Activated CD4-positive, alpha-beta T cell treated with anti-CD3 and anti-CD28 coated beads for 48 hours (primary cell): ENCODE measurements at regions not wholly inside any gene's neighbourhood (a gene's known extent, or its start where the extent isn't known, plus 50 kb on each side); places are given as distances from the start of the nearest gene placed in this dataset.
"Not testable (repeated sequence)": the region's sequence is repeated elsewhere in the genome, so short reads cannot be mapped to it uniquely, and the experiment has no call there.

Experiments used
- DNase-seq: peaks from one replicate; pipeline ENCODE4 v3.0.0-alpha.2; 2020

DNA sequence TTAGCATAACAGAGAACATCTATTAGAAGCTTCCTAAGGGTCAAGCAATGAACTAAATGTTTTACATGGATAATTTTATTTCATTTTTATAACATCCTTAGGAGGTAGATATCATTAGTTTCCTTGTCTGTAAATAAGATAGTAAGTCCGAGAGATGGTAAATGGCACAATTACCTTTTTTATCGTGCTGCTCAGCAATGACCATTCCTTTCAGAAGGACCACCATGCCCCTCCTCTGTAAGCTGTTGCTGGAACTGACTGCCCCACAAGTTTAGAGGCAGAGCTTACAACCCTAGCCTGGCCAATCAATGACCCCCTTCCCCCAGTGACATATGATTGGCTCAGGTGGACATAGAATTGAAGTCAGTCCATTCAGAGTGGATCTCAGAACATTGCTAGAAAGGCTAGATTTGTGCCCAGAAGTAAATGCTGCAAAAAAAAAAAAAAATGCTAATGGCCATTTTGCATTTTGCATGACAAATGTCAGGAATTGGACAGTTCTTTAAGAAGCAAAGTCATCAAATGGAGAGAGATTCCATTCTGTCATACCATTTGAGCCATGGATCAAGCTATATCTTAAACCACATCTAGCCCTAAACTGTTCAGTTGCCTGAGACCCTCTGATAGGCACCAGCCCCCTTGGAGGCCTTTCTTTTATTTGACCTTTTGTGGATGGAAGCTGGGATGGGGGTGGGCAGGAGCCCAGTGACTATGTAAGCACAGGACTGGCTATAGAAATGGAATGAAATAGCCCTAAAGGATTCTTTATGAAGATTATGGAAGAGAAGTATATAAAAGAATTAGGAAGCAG, 668.3 kb downstream of the UQCRFS1 start:
- no peak for DNase-seq

DNA sequence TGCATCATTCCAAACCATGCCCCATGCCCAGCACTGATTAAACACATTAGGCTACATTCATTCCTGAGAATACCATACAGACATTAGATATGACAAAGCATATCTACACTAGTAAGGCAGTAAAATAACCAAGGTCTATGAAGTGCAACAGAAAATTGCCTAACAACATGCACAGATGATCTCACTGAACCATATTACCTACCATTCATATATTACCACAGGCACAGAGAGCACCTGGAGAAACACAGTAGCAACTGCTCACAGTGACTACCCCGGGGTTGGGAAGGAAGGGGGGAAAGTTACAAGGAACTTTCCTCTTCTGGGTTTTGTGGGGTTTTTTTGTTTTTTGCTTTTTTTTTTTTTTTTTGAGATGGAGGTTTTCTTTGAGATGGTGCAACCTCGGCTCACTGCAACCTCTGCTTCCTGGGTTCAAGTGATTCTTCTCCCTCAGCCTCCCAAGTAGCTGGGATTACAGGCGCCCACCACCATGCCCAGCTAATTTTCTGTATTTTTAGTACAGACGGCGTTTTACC, 669.6 kb downstream of the UQCRFS1 start:
- DNase-seq: no peak

DNA sequence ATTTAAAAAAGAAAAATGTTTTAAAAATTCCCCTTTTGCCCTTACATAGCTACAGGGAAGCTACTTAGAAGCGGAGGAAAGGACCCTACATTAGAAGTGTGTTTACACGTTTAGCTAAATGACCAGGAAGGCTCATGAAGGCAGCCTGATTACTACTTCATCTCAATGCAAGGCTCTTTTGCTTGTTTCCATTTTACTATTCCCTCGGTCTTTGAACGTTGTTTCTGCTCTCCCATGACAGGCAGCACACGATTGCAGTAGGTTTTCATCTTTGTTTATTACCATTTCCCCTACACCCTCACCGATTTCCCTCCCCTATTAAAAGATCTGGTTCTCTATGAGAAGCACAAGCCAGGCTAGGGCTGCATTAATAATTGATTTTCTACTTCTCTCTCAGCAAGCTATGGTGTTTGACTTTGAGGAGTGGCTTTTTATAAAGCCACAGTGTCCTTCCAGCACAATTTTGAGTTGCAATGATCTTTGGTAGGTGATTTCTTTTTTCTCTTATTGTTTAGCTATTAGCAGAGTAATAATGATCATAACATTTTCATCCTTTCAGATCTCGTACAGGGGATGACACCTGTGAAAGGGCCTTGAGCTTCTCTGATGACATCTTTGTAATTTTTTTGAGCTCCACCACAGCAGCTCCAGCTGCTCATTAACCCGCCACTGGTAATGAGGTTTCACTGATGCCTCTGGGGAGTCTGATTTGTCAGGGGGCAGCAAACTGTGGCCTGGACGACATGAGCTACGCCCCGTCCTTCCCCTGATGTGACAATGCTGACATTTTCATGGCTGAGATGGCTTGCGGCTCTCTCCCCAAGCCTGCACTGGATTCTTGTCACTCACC, 670.3 kb downstream of the UQCRFS1 start:
- DNase-seq: no peak

DNA sequence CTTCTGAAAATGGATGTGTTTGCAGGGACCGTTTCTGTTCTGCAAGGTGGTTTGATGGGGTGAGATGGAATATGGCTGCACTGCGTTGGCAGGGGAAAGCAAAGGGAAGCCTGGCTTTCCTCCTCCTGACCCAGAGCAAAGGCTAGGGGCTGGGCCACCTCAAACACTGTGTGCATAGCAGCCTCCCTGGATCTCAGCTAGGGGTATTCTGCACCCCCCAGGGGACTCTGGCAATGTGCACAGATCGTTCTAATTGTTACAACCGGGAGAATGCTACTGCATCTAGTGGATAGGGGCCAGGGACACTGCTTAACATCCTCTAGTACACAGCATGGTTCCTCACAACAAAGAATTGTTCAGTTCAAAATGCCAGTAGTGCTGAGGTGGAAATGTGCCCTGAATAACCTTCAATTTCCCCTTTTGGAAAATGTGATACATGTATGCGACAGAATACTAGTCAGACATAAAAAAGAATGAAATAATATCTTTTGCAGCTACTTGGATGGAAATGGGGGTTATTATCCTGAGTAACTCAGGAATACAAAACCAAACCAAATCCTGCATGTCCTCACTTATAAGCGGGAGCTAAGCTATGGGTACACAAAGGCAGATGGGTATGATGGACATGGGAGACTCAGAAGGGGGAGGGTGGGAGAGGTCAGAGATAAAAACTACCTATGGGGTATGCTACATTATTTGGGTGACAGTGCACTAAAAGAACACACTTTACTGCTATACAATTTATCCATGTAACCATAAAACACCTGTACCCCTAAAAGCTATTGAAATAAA, 671.2 kb downstream of the UQCRFS1 start:
- DNase-seq: no peak

DNA sequence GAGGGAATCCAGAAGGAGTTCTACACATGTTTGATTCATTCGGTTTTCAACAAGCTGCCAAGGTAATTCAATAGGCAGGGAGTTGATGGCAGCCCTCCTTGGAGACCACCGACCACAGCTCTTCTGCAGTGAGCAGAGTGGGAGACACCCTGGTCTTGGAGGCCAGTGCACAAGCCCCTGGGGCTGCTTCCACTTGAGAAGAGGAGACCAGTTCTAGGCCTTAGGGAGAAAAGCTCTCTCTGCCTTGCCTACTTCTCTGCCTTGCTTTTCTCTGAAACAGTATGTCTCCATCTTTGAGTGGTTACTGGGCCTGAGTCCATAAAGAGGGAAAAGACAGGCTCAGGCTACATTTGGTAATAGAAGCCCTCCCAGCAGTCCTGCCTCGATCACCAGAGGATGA, 671.9 kb downstream of the UQCRFS1 start:
- no peak for DNase-seq

DNA sequence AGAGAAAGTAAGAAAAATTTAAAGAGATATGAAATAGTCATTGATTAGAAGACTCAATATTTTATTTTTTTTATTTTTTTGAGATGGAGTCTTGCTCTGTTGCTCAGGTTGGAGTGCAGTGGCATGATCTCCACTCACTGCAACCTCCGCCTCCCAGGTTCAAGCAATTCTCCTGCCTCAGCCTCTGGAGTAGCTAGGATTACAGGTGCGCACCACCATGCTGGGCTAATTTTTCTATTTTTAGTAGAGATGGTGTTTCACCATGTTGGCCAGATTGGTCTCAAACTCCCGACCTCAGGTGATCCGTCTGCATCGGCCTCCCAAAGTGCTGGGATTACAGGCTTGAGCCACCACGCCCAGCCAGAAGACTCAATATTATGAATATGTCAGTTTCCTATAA, 672.6 kb downstream of the UQCRFS1 start:
- DNase-seq: not testable (repeated sequence)

DNA sequence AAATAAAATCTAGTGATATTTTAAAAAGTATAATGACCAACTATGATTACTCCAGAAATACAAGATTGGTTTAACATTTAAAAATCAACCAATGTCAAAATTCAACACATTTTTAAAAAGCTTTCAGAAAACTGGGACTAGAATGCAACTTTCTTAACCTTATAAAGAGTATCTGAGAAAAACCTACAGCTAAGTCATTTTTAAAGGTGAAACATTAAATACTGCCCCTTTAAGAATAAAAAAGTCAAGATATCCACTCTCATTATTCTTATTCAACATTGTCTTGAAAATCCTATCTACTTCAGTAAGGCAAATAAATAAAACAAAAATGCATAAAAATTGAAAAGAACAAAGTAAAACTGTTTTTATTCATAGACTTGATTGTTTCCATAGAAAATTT, 673.2 kb downstream of the UQCRFS1 start:
- no peak for DNase-seq

DNA sequence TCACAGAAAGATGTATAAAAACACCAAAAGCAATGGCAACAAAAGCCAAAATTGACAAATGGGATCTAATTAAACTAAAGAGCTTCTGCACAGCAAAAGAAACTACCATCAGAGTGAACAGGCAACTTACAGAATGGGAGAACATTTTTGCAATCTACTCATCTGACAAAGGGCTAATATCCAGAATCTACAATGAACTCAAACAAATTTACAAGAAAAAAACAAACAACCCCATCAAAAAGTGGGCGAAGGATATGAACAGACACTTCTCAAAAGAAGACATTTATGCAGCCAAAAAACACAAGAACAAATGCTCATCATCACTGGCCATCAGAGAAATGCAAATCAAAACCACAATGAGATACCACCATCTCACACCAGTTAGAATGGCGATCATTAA, 674.4 kb downstream of the UQCRFS1 start:
- DNase-seq: not testable (repeated sequence)

DNA sequence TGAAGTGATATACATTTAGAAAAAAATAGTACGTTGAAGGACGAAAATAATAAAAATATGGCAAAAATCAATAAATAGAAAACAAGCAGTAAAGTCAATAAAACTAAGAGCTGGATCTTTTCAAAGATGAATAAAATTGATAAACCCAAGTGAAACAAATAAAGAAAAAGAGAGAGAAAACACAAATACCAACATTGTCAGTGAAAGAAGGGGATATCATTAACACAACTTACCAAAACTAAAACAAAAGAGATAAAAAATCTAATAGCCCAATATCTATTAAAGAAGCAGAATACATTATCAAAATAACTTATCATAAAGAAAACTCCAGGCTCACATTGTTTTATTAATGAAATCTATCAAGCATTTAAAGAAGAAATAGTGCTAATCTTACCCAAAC, 675.1 kb downstream of the UQCRFS1 start:
- DNase-seq: no peak

DNA sequence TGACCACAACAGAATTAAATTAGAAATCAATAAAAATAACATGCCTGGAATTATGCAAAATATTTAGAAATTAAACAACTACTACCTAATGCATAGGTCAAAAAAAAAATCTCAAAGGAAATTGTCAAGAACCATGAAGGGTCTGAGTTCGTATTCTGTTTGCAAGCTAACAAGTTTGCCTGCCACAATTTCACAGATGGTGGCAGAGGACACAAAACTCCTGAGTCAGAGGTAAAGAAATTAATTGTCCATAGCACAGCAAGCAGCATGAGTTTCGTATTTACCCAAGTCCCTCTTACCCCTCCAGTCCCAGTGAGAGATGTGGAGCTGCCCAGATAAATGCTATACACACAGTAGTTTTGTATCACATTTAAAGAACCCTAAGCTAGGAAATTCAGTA, 675.9 kb downstream of the UQCRFS1 start:
- no peak for DNase-seq

DNA sequence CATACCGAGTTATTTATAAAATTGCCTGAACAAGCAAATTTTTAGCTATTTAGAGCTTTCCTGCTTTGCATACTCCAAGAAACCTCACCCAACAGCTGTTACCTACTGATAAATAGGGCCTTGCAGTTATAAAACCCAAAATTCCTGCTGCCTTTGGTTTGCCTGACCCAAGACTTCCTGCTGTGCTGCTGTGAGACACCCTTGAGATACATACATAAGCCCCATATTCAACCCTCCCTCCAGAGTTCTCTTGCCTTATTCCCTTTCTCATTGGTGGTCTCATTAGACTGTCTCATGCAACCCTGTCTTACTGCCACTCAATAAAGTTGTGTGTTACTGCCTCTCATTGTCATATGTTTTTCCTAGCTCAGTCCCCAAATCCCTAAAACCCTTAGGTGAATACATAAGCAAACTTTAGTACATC, 677.6 kb downstream of the UQCRFS1 start:
- no peak for DNase-seq

DNA sequence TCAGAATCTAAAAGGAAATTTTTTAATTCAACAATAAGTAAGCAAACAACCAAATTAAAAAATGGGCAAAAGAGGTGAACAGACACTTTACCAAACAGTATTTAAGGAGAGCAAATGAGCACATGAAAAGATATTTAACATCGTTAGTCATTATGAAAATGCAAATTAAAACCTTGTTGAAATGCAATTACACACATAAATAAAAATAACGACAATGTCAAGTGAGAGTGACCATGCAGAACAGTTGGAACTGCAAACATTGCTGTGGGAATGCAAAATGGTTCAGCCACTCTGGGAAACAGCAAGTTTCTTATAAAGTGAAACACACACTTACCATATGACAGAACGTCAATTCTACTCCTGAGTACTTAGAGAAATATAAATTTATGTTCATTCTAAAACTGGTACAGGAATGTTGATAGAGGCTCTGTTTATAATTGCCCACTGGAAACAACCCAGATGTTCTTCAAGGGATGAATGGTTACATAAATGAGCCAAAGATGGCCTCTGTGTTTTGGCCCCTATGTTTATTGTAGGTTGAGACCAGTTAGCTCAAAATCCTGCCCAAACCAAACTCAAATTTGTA, 678.1 kb downstream of the UQCRFS1 start:
- DNase-seq: no peak

DNA sequence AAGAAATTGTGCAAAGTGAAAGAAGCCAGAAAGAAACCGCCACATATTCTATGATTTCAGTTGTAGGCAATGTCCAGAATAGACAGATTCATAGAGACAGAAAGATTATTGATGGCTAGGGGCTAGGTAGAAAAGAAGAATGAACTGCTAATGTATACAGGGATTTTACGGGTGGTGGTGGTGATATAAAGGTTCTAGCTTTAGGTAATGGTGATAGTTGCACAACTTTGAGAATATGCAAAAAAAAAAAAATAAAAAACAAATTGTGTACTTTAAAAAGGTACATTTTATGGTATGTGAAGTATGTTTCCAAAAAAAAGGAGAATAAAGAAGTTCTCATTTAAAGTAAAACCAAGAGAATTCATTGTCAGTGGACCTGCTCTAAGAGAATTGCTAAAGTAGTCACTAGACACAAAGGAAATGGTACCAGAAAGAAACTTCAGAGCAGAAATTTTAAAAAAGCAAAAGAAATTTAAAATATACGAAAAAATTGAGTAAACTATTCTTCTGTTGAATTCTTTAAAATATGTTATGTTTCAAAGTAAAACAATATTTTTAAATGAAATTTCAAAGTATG, 680.1 kb downstream of the UQCRFS1 start:
- no peak for DNase-seq

DNA sequence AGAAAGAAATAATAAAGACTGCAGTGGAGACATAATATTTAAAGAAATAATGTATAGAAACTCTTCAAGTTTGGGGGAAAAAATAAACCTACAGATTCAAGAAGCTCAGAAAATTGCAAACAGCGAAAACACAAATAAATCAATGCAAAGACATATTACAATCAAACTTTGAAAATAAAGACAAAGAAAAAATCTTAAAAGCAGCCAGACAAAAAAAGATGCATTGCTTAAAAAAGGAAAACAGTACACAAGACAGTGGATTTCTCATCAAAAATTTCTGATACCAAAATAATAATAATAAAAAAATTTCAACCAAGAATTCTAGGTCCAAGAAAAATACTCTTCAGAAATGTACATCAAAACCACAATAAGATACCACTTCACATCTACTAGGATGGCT, 681.0 kb downstream of the UQCRFS1 start:
- DNase-seq: no peak

DNA sequence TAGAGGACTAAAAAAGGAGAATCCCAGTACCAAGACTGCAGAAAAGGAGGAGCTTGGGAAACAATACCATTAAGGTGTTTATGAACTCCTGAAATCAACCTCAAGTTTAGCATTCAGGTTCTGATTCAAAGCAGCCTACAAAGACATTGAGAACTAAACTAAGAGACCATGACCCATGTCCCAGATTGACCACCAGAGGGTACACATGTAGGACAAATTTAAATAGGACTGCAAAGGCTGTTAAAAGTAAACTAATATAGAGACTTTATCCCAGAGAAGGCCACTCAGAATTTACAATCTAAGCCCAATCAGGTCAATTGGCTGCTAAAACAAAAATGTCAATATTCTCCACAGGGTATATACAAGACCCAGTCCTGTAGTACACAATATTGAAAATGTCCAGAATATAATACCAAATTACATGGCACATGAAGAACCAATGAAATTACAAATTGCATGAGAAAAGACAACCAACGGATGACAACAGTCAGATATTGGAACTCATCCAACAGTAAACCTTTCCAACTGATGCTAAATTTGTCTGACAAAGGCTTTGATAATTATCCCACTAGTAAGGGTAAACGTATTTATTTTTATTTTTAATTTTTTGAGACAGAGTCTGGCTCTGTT, 682.4 kb downstream of the UQCRFS1 start:
- no peak for DNase-seq

DNA sequence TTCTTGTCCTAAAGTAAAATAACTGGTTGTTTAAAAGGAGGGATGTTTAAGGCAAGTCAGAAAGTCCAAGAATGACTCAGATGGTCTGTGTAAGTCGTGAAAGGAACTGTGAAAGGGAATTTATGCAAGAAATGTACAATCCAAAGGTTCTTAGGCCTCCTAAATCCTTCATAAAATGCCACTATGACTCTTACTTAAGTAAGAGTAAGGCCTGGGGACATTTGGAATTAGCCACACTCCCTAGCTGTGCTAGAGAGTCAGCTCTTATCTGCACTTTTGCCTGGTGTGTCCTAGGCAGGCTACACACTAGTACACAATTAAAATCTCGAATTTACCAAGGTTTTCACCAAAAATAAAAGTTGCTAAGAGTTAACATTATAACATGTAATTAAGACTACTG, 686.9 kb downstream of the UQCRFS1 start:
- no peak for DNase-seq

DNA sequence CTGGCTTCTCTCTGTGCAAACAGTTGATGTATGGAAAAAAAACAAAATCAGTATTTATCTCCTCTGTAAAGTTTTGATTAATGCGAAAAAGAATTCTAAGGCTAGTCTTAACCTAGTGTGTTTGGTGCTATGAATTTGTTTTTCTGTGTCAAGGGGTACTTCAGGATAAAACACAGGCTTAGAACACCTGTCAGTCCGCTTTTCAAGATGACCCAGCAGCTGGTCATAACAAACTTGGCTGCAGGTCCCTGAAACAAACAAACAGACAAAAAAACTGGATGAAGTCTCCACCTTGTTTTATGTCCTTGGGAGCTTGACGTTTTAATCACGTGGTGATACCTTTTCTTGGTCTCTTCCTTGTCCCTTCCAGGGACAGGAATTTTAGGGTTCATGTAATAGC, 689.3 kb downstream of the UQCRFS1 start:
- DNase-seq: no peak

DNA sequence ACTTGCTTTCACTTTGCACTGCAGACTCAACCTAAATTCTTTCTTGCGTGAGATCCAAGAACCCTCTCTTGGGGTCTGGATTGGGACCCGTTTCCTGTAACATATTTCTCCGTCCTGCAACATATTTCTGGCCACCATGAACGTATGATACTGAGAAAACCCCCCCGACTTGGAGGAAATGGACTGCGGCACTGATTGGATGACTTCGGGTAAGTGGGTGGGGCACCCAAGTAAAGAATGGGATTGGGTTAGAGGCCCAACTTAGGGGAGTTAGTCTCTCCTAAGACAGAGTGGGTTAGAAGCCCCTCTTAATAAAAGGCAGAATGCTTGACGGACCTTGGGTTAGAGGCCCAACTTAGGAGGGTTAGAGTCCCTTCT, 690.4 kb downstream of the UQCRFS1 start:
- DNase-seq: no peak

DNA sequence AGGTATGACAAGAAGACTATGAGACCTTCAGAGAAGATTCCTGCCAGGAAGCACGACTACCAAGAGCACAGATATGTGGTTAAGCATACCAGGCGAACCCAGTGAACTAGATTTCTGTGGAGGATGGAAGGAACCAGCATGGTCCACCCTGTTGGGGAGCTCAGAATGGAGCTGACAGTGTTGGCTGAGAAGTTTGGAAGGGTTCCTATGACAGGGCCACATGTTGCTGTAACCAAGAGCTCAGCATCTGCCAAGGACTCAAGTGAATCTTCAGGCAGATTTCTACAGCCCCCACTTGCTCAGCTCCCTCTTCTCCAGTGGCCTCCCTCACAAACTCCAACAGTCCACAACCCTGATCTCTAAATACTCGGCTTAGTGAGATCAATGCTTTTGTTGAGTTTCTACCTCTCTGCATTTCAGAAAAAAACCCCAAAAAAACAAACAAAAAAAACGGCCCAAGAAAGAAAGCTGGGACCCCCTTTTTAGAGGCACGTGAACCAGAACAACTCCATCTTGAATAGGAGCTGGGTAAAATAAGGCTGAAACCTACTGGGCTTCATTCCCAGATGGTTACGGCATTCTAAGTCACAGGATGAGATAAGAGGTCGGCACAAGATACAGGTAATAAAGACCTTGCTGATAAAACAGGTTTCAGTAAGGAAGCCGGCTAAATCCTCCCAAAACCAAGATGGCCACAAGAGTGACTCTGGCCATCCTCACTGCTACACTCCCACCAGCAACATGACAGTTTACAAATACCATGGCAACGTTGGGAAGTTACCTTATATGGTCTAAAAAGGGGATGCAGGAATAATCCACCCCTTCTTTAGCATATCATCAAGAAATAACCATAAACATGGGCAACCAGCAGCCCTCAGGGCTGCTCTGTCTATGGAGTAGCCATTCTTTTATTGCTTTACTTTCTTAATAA, 691.1 kb downstream of the UQCRFS1 start:
- DNase-seq: no peak

DNA sequence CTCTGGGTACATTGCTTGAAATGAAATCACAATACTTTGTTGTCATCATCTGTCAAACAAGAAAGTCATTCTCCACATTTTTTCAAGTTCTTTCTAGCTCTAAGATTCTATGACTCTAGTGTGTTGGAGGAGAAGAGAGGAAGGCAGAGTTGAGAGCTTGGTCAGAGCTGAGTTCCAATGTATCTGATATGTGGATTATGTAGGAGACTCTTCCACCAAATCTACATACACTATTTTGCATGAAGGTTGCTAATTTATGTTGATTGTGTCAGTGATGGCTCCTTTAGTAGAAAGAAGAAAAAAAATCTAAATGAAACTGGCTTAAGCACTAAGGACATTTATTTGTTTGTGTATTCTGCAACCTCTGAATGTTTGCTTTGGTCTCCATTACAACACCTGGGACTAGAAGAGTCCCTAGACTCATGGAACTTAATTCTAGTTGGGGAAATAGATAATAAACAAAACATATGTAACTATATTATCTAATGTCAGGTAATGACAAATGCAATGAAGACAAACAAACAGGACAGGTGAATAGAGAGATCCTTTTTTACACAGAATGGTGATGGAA, 691.9 kb downstream of the UQCRFS1 start:
- no peak for DNase-seq
